ENCODE measurements at regions not wholly inside any gene's neighbourhood (a gene's known extent, or its start where the extent isn't known, plus 50 kb on each side); places are given as distances from the start of the nearest gene placed in this dataset.

DNA sequence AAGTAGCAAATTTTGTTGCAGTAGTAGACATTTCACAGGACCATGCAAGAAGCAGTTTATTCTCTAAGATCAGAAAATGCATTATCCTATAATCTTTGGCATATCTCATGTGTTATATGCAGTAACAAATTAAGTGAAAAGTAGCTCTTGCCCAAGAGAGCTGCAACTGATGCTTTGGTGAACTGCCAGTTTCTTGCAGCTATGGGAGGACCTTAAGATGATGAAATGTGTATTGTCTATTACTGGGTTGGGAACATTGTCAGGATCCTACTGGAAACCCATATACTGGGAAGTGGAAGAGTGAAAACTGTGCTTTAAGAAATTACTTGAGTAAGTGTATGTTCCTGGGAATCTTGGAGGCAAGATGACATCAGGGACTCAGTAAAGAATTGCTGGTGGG is 238.8 kb downstream of the DACT1 start:
- H3K27ac ChIP-seq (ENCODE audit: low read length) = no peak overlapping the region
- H3K9me2 ChIP-seq (replicated peaks; ENCODE audit: insufficient read depth, low read length) = no peaks in the 10 kb centered on the region
- no peaks in the 10 kb centered on the region for H3K79me2 ChIP-seq (ENCODE audit: low read length)
- H3K4me3 ChIP-seq (ENCODE audit: low read length) = no peak overlapping the region
- no peak overlapping the region for H3K9ac ChIP-seq (ENCODE audit: low read length)
- H3K4me2 ChIP-seq (ENCODE audit: low read depth, low read length, poor library complexity, severe bottlenecking) = no peak overlapping the region
- H4K20me1 ChIP-seq (ENCODE audit: insufficient read depth, low read depth, low read length) = no peaks in the 10 kb centered on the region
- H3K4me1 ChIP-seq (ENCODE audit: low read length) = no peaks in the 10 kb centered on the region
- no peak overlapping the region for H2AFZ ChIP-seq (ENCODE audit: low read length)
- H3K9me3 ChIP-seq (ENCODE audit: low read length) = no peaks in the 10 kb centered on the region
- H3K27me3 ChIP-seq (ENCODE audit: low read length) = no peaks in the 10 kb centered on the region
- DNase-seq = no peak
- no peaks in the 10 kb centered on the region for H3K36me3 ChIP-seq (ENCODE audit: insufficient read depth, low read length)

DNA sequence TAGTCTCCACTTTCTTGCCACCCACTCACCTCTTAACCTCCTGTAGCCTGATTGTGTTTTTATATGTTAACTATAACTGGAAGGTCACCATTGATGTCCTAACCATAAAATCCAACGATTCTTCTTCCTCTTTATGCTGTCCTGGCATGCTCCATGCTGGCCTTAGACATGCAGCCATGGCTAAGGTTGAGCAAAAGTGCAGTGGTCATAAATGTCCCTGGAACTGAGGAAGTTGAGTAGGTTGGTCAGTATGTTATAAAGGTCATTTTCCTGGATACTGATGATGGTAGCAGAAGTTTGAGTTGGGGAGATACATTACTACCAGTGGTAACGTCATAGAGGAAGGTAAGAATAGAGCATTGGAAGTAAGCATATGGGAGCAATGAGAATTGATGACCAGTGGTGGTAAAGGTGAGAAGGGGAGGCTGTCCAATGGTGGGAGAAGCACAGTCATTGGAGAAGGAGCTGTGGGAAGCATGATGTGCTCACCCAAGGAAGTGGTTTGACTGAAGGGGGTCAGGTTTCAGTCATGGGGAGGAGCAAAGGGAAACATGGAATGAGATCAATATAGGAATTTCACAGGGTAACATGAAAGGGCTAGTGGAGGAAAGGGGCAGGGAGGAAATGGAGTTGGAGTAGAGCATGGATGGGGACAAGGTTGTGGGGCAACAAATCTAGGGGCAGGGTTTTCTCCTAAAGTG is 240.8 kb downstream of the DACT1 start:
- Histone ChIP-seq H4K20me1 (ENCODE audit: insufficient read depth, low read depth, low read length) (no peaks in the 10 kb centered on the region), H2AFZ (ENCODE audit: low read length) (no peak overlapping the region), H3K9ac (ENCODE audit: low read length) (no peak overlapping the region), H3K27ac (ENCODE audit: low read length) (no peak overlapping the region), H3K4me3 (ENCODE audit: low read length) (no peak overlapping the region), H3K4me1 (ENCODE audit: low read length) (no peaks in the 10 kb centered on the region), H3K9me3 (ENCODE audit: low read length) (no peaks in the 10 kb centered on the region), H3K36me3 (ENCODE audit: insufficient read depth, low read length) (no peaks in the 10 kb centered on the region), H3K4me2 (ENCODE audit: low read depth, low read length, poor library complexity, severe bottlenecking) (no peak overlapping the region), H3K9me2 (replicated peaks; ENCODE audit: insufficient read depth, low read length) (no peaks in the 10 kb centered on the region), H3K79me2 (ENCODE audit: low read length) (no peaks in the 10 kb centered on the region), H3K27me3 (ENCODE audit: low read length) (no peaks in the 10 kb centered on the region)
- DNase-seq = no peak

DNA sequence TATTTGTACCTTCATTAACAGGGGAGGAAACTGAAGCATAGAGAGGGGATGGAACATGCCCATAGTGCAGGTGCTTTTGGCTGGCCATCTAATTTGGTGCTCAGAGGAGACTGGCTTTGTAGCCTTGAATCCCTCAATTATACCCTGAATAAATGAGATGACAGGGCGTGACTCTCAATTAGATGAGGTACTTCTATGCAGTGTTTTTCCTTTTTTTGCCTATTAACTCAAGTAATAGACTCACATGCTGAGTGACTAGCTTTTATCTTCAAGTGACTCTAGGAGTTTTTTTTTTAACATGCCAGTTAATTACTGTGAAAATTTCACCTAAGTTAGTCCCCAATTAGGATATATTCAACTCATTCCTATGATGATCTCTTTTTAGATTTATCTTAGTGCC is 243.7 kb downstream of the DACT1 start:
- Histone ChIP-seq H3K27ac (ENCODE audit: low read length) (no peak overlapping the region), H3K4me1 (ENCODE audit: low read length) (no peaks in the 10 kb centered on the region), H4K20me1 (ENCODE audit: insufficient read depth, low read depth, low read length) (no peaks in the 10 kb centered on the region), H3K36me3 (ENCODE audit: insufficient read depth, low read length) (no peaks in the 10 kb centered on the region), H3K79me2 (ENCODE audit: low read length) (no peaks in the 10 kb centered on the region), H3K27me3 (ENCODE audit: low read length) (no peaks in the 10 kb centered on the region), H3K9me3 (ENCODE audit: low read length) (no peaks in the 10 kb centered on the region), H3K4me3 (ENCODE audit: low read length) (no peak overlapping the region), H3K9ac (ENCODE audit: low read length) (no peak overlapping the region), H3K9me2 (replicated peaks; ENCODE audit: insufficient read depth, low read length) (no peaks in the 10 kb centered on the region), H3K4me2 (ENCODE audit: low read depth, low read length, poor library complexity, severe bottlenecking) (no peak overlapping the region), H2AFZ (ENCODE audit: low read length) (no peak overlapping the region)
- no peak for DNase-seq

GRCh38 chr14:58882577-58883018 is 244.8 kb downstream of the DACT1 start:
- no peak overlapping the region for H3K4me3 ChIP-seq (ENCODE audit: low read length)

GRCh38 chr14:58884442-58884841 is 246.7 kb downstream of the DACT1 start:
- H4K20me1 ChIP-seq (ENCODE audit: insufficient read depth, low read depth, low read length) = no peaks in the 10 kb centered on the region
- H3K4me2 ChIP-seq (ENCODE audit: low read depth, low read length, poor library complexity, severe bottlenecking) = no peak overlapping the region
- H3K4me3 ChIP-seq (ENCODE audit: low read length) = no peak overlapping the region
- H3K27me3 ChIP-seq (ENCODE audit: low read length) = no peaks in the 10 kb centered on the region
- DNase-seq = peak; percentile 64
- H3K9me3 ChIP-seq (ENCODE audit: low read length) = no peaks in the 10 kb centered on the region
- no peaks in the 10 kb centered on the region for H3K36me3 ChIP-seq (ENCODE audit: insufficient read depth, low read length)
- no peak overlapping the region for H3K9ac ChIP-seq (ENCODE audit: low read length)
- no peaks in the 10 kb centered on the region for H3K79me2 ChIP-seq (ENCODE audit: low read length)
- H2AFZ ChIP-seq (ENCODE audit: low read length) = no peak overlapping the region
- H3K9me2 ChIP-seq (replicated peaks; ENCODE audit: insufficient read depth, low read length) = no peaks in the 10 kb centered on the region
- no peaks in the 10 kb centered on the region for H3K4me1 ChIP-seq (ENCODE audit: low read length)
- no peak overlapping the region for H3K27ac ChIP-seq (ENCODE audit: low read length)

More at GRCh38 chr14:58882577-58883018, 244.8 kb downstream of the DACT1 start:
- Histone ChIP-seq H2AFZ (ENCODE audit: low read length) (no peak overlapping the region), H3K4me2 (ENCODE audit: low read depth, low read length, poor library complexity, severe bottlenecking) (no peak overlapping the region), H3K27me3 (ENCODE audit: low read length) (no peaks in the 10 kb centered on the region), H3K4me1 (ENCODE audit: low read length) (no peaks in the 10 kb centered on the region), H4K20me1 (ENCODE audit: insufficient read depth, low read depth, low read length) (no peaks in the 10 kb centered on the region), H3K9me3 (ENCODE audit: low read length) (no peaks in the 10 kb centered on the region), H3K36me3 (ENCODE audit: insufficient read depth, low read length) (no peaks in the 10 kb centered on the region), H3K9ac (ENCODE audit: low read length) (no peak overlapping the region), H3K79me2 (ENCODE audit: low read length) (no peaks in the 10 kb centered on the region), H3K27ac (ENCODE audit: low read length) (no peak overlapping the region), H3K9me2 (replicated peaks; ENCODE audit: insufficient read depth, low read length) (no peaks in the 10 kb centered on the region)
- no peak for DNase-seq

- Histone ChIP-seq H3K9me2 (replicated peaks; ENCODE audit: insufficient read depth, low read length) (no peaks in the 10 kb centered on the region), H4K20me1 (ENCODE audit: insufficient read depth, low read depth, low read length) (no peaks in the 10 kb centered on the region), H3K9me3 (ENCODE audit: low read length) (no peaks in the 10 kb centered on the region), H3K27me3 (ENCODE audit: low read length) (no peaks in the 10 kb centered on the region), H3K27ac (ENCODE audit: low read length) (no peak overlapping the region), H2AFZ (ENCODE audit: low read length) (no peak overlapping the region), H3K4me2 (ENCODE audit: low read depth, low read length, poor library complexity, severe bottlenecking) (no peak overlapping the region), H3K79me2 (ENCODE audit: low read length) (no peaks in the 10 kb centered on the region), H3K36me3 (ENCODE audit: insufficient read depth, low read length) (no peaks in the 10 kb centered on the region), H3K4me3 (ENCODE audit: low read length) (no peak overlapping the region), H3K4me1 (ENCODE audit: low read length) (no peaks in the 10 kb centered on the region), H3K9ac (ENCODE audit: low read length) (no peak overlapping the region)
- no peak for DNase-seq
These were observed 250.2 kb downstream of the DACT1 start for GRCh38 chr14:58887931-58888330.

DNA sequence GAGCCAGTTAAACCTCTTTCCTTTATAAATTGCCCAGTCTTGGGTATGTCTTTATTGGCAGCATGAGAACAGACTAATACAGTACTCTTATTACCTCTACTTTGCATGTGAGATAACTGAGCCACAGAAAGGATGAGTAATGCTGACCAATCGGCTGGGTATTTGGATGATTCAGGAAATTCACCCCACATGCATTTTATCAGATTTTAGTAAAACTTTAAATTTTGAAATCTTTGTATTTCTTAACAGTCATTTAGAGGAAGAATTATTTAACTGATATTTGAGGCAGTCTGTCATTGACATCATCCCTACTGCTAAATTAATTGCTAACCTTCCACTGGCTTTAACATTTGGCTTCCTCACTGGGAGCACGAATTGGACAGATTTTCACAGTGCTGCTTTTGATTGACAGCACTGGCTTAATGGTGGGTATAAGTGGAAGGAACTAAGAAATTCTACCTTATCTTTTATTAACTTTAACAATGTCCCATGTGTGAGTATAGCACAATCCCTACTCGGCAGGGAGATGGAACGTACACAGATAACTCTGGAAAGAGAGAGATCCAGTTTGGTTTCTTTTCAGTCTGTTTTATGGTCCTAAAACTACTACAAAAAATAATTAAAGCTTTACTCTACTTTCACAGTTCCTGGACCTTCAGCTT is 261.0 kb downstream of the DACT1 start:
- Histone ChIP-seq H3K79me2 (ENCODE audit: low read length) (no peaks in the 10 kb centered on the region), H3K9ac (ENCODE audit: low read length) (no peak overlapping the region)
- no peak for DNase-seq

GRCh38 chr14:58899317-58899713 is 261.6 kb downstream of the DACT1 start:
- Histone ChIP-seq H4K20me1 (ENCODE audit: insufficient read depth, low read depth, low read length) (no peaks in the 10 kb centered on the region), H3K9me2 (replicated peaks; ENCODE audit: insufficient read depth, low read length) (no peaks in the 10 kb centered on the region), H3K79me2 (ENCODE audit: low read length) (no peaks in the 10 kb centered on the region), H3K27ac (ENCODE audit: low read length) (no peak overlapping the region), H3K4me1 (ENCODE audit: low read length) (no peaks in the 10 kb centered on the region), H3K4me3 (ENCODE audit: low read length) (no peak overlapping the region), H2AFZ (ENCODE audit: low read length) (no peak overlapping the region), H3K4me2 (ENCODE audit: low read depth, low read length, poor library complexity, severe bottlenecking) (no peak overlapping the region), H3K36me3 (ENCODE audit: insufficient read depth, low read length) (no peaks in the 10 kb centered on the region), H3K9ac (ENCODE audit: low read length) (no peak overlapping the region), H3K9me3 (ENCODE audit: low read length) (no peaks in the 10 kb centered on the region), H3K27me3 (ENCODE audit: low read length) (no peaks in the 10 kb centered on the region)
- DNase-seq = no peak

More for the DNA sequence above, 261.0 kb downstream of the DACT1 start:
- H3K9me2 ChIP-seq (replicated peaks; ENCODE audit: insufficient read depth, low read length) = no peaks in the 10 kb centered on the region
- H3K27ac ChIP-seq (ENCODE audit: low read length) = no peak overlapping the region
- H3K4me1 ChIP-seq (ENCODE audit: low read length) = no peaks in the 10 kb centered on the region
- H3K4me2 ChIP-seq (ENCODE audit: low read depth, low read length, poor library complexity, severe bottlenecking) = no peak overlapping the region
- no peaks in the 10 kb centered on the region for H3K36me3 ChIP-seq (ENCODE audit: insufficient read depth, low read length)
- no peaks in the 10 kb centered on the region for H4K20me1 ChIP-seq (ENCODE audit: insufficient read depth, low read depth, low read length)
- no peaks in the 10 kb centered on the region for H3K27me3 ChIP-seq (ENCODE audit: low read length)
- H2AFZ ChIP-seq (ENCODE audit: low read length) = no peak overlapping the region
- no peak overlapping the region for H3K4me3 ChIP-seq (ENCODE audit: low read length)
- no peaks in the 10 kb centered on the region for H3K9me3 ChIP-seq (ENCODE audit: low read length)

Data from Karpas-422 (cell line).